HG02763 (cell line): ENCODE measurements at regions not wholly inside any gene's neighbourhood (a gene's known extent, or its start where the extent isn't known, plus 50 kb on each side); places are given as distances from the start of the nearest gene placed in this dataset.

ENCODE experiments used
- ATAC-seq: cut with Tn5 transposase; IDR thresholded peaks from one replicate; pipeline ENCODE4 v1.9.1; 2021; ENCODE audit warnings: mild to moderate bottlenecking, moderate library complexity; ENCODE audit not compliant: unreplicated experiment

- ATAC-seq, result no peak
Measured at GRCh38 chr20:53702617-53703016, 109.0 kb upstream of the ZNF217 start.

- ATAC-seq, result no peak
Measured at GRCh38 chr20:53699906-53700305, 106.3 kb upstream of the ZNF217 start.

GRCh38 chr20:53699085-53699674 is 105.5 kb upstream of the ZNF217 start:
- ATAC-seq, result no peak

GRCh38 chr20:53698371-53698978 is 104.8 kb upstream of the ZNF217 start:
- no peak for ATAC-seq

- no peak for ATAC-seq
Measured at GRCh38 chr20:53695797-53696527, 102.3 kb upstream of the ZNF217 start.

- ATAC-seq, result no peak
Measured at GRCh38 chr20:53693262-53693871, 99.7 kb upstream of the ZNF217 start.

- ATAC-seq, result no peak
Measured at GRCh38 chr20:53692465-53693067, 98.9 kb upstream of the ZNF217 start.

- no peak for ATAC-seq
Measured at GRCh38 chr20:53691811-53692192, 98.2 kb upstream of the ZNF217 start.

GRCh38 chr20:53691060-53691810 is 97.6 kb upstream of the ZNF217 start:
- ATAC-seq, result no peak

GRCh38 chr20:53688085-53688484 is 94.4 kb upstream of the ZNF217 start:
- ATAC-seq, result no peak

- no peak for ATAC-seq
Measured at GRCh38 chr20:53685070-53685595, 91.5 kb upstream of the ZNF217 start.

GRCh38 chr20:53683506-53683905 is 89.9 kb upstream of the ZNF217 start:
- no peak for ATAC-seq

GRCh38 chr20:53681352-53682212 is 87.9 kb upstream of the ZNF217 start:
- ATAC-seq, result no peak

- ATAC-seq, result no peak
Measured at GRCh38 chr20:53679597-53680309, 86.1 kb upstream of the ZNF217 start.

- no peak for ATAC-seq
Measured at GRCh38 chr20:53678990-53679596, 85.5 kb upstream of the ZNF217 start.

GRCh38 chr20:53678315-53678989 is 84.8 kb upstream of the ZNF217 start:
- no peak for ATAC-seq

GRCh38 chr20:53677447-53678314 is 84.0 kb upstream of the ZNF217 start:
- no peak for ATAC-seq
